B cell (primary cell): ENCODE measurements at regions not wholly inside any gene's neighbourhood (a gene's known extent, or its start where the extent isn't known, plus 50 kb on each side); places are given as distances from the start of the nearest gene placed in this dataset.

ENCODE experiments used
- EZH2 ChIP-seq: IDR thresholded peaks from 2 replicates; pipeline ENCODE4 v1.6.1; 2012; ENCODE audit warnings: borderline replicate concordance, low read depth, mild to moderate bottlenecking, moderate library complexity, low read length; ENCODE audit not compliant: insufficient read depth, poor library complexity, severe bottlenecking
- TF ChIP-seq, protein P1 (sequence below): fragments of 200-600 bp; IDR thresholded peaks from one replicate; pipeline ENCODE4 v1.8.0; 2022; ENCODE audit warnings: antibody characterized with exemption, mild to moderate bottlenecking

DNA sequence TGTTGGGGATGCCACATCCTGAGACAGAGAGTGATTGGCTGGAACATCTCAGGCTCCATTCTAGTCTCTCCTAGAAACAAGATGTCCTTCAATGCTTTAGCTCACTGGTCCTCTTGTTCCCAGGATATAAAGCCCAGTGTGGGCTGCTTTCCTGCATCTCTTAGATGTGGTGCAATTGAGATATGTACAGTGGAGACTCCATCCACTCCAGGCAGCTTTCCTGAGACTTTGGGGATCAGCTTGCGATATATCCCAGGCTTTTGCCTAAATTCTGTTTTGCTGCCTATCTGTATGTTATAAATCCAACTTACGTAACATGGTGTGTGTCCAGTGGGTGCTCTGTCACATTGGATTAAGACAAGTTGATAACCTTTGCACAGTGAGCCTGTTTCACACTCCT lies 264.9 kb downstream of the SUCLG1 start:
- TF ChIP-seq, protein P1, sequence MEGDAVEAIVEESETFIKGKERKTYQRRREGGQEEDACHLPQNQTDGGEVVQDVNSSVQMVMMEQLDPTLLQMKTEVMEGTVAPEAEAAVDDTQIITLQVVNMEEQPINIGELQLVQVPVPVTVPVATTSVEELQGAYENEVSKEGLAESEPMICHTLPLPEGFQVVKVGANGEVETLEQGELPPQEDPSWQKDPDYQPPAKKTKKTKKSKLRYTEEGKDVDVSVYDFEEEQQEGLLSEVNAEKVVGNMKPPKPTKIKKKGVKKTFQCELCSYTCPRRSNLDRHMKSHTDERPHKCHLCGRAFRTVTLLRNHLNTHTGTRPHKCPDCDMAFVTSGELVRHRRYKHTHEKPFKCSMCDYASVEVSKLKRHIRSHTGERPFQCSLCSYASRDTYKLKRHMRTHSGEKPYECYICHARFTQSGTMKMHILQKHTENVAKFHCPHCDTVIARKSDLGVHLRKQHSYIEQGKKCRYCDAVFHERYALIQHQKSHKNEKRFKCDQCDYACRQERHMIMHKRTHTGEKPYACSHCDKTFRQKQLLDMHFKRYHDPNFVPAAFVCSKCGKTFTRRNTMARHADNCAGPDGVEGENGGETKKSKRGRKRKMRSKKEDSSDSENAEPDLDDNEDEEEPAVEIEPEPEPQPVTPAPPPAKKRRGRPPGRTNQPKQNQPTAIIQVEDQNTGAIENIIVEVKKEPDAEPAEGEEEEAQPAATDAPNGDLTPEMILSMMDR = no peak
- no peak for TF ChIP-seq EZH2
